H1 (cell line): ENCODE measurements at regions not wholly inside any gene's neighbourhood (a gene's known extent, or its start where the extent isn't known, plus 50 kb on each side); places are given as distances from the start of the nearest gene placed in this dataset.

Experiments
- BRCA1 ChIP-seq: IDR thresholded peaks from 2 replicates; pipeline ENCODE4 v1.6.1; 2012; ENCODE audit warnings: low read depth, low read length, improper control_type of control experiment
- CHD1 ChIP-seq: IDR thresholded peaks from 2 replicates; pipeline ENCODE4 v1.6.1; 2012; ENCODE audit warnings: low read depth, low read length, improper control_type of control experiment
- KDM5A ChIP-seq: fragments of 200-600 bp; IDR thresholded peaks from 2 replicates; pipeline ENCODE4 v1.7.1; 2012; ENCODE audit warnings: mild to moderate bottlenecking, low read length, inconsistent platforms, mixed read lengths
- SAP30 ChIP-seq: fragments of 300-600 bp; sonication (generic); IDR thresholded peaks from 2 replicates; pipeline ENCODE4 v1.7.1; 2012; ENCODE audit warnings: low read length, moderate library complexity, mild to moderate bottlenecking, inconsistent platforms; ENCODE audit not compliant: insufficient read depth, insufficient replicate concordance
- YY1 ChIP-seq: IDR thresholded peaks from 2 replicates; pipeline ENCODE4 v1.6.1; 2011; ENCODE audit warnings: low read depth, mild to moderate bottlenecking, low read length

- no peak for TF ChIP-seq BRCA1
- no peak for TF ChIP-seq KDM5A
- no peak for TF ChIP-seq CHD1
- no peak for TF ChIP-seq YY1
- TF ChIP-seq SAP30 = no peak
Observed at GRCh38 chr14:71758229-71758951, 173.8 kb upstream of the RGS6 start (continued).
